Coronary artery (tissue), 2 donors: ENCODE measurements at regions not wholly inside any gene's neighbourhood (a gene's known extent, or its start where the extent isn't known, plus 50 kb on each side); places are given as distances from the start of the nearest gene placed in this dataset.

Experiments used
- DNase-seq: peaks from one replicate; pipeline ENCODE4 v3.0.0-alpha.2; 2017; ENCODE audit warnings: low spot score
- H3K27ac ChIP-seq, 2 donors: fragments of 200-600 bp; sonication (generic); one replicate each; pipeline ENCODE4 v1.5.1; 2016 to 2019
- H3K4me3 ChIP-seq: fragments of 200-600 bp; sonication (generic); 2 replicates; pipeline ENCODE4 v1.5.1; 2016; ENCODE audit warnings: mild to moderate bottlenecking, moderate library complexity
- CTCF ChIP-seq: fragments of 200-600 bp; sonication (generic); IDR thresholded peaks from one replicate; pipeline ENCODE4 v1.5.1; 2019; ENCODE audit warnings: antibody characterized with exemption

- DNase-seq = no peak
- no peak for TF ChIP-seq CTCF
- H3K4me3 ChIP-seq = no peak overlapping the region
- H3K27ac ChIP-seq = no peak overlapping the region
Observed at GRCh38 chr5:28691526-28691925, 1653.1 kb upstream of the CDH9 start.

DNA sequence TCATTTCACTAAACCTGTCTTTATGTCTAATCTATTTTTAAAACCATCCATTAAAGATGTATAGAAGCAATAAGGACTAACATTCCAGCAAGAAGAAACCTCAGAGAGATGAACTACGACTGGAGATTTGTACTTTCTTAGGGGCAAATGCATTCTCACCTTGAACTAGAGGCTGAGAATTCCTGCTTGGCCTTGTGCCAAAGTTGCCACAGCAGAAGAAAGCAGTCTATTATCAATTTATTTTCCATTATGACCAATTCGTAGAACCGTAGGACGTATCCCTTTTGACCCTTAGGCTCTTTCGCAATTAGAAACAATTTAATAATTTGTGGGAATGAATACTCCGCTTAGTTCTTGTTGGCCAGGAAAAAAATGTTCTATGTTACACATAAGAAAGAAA is 1647.4 kb upstream of the CDH9 start:
- H3K27ac ChIP-seq = no peak overlapping the region
- TF ChIP-seq CTCF = no peak
- no peak overlapping the region for H3K4me3 ChIP-seq
- DNase-seq = no peak

DNA sequence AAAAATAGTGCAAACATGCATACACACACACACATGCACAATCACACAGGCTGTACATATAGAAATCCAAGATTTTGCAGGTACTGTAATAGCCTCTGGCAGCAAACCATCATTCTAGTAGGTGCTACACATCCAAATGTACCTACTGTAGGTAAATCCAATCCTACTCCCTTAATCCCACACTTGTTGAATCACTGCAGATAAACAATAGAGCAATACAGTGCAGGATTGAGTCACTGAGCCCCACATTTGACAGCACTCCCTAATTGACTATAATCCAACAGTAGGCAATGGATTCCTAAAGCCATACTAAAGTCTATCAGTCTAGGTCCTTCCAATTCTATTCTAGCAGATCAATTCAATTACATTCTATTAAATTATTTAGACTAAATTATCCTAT is 1640.5 kb upstream of the CDH9 start:
- no peak overlapping the region for H3K4me3 ChIP-seq
- TF ChIP-seq CTCF = no peak
- H3K27ac ChIP-seq = no peak overlapping the region
- DNase-seq = no peak

GRCh38 chr5:28666110-28666509 is 1627.7 kb upstream of the CDH9 start:
- no peak for DNase-seq
- H3K27ac ChIP-seq = no peak overlapping the region

GRCh38 chr5:28648108-28648507 is 1609.7 kb upstream of the CDH9 start:
- Histone ChIP-seq H3K27ac (no peak overlapping the region), H3K4me3 (no peak overlapping the region)
- TF ChIP-seq CTCF = no peak
- no peak for DNase-seq

More at GRCh38 chr5:28666110-28666509, 1627.7 kb upstream of the CDH9 start:
- no peak for TF ChIP-seq CTCF
- no peak overlapping the region for H3K4me3 ChIP-seq

- Histone ChIP-seq H3K4me3 (no peak overlapping the region), H3K27ac (no peak overlapping the region)
- DNase-seq = no peak
- TF ChIP-seq CTCF = no peak
Observed at GRCh38 chr5:28632607-28633006, 1594.2 kb upstream of the CDH9 start.

- no peak for TF ChIP-seq CTCF
- Histone ChIP-seq H3K27ac (no peak overlapping the region), H3K4me3 (no peak overlapping the region)
- DNase-seq = no peak
Observed at GRCh38 chr5:28603869-28604268, 1565.5 kb upstream of the CDH9 start.
